ENCODE measurements at regions not wholly inside any gene's neighbourhood (a gene's known extent, or its start where the extent isn't known, plus 50 kb on each side); places are given as distances from the start of the nearest gene placed in this dataset.

DNA sequence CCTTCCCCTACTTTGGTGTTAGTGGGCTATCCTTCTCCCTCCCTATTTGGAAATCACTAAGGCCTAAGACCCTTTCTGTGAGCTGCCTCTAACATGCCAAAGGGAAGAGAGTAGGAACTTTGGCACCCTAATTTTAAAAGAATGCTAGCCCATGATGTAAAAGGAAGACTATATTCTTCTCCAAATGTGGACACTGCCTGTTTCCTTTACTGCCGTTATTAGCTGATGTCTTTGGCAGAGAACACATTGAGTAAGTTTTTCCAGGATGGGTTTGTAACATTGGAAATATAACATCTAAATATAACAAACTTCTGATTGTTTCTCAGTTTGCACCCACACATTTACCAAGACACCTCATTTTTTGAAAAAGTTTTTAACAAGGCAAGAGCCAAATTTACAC is 56.9 kb upstream of the TNKS2 start:
- no peak overlapping the region for H3K9ac ChIP-seq (ENCODE audit: low read depth, low read length)
- no peak overlapping the region for H3K4me2 ChIP-seq (ENCODE audit: low read depth, low read length)
- H3K4me3 ChIP-seq (ENCODE audit: insufficient read depth, low read depth, low read length), result no peak overlapping the region
- H4K91ac ChIP-seq (ENCODE audit: insufficient read depth, low read depth, low read length), result no peak overlapping the region
- no peak overlapping the region for H3K14ac ChIP-seq (replicated peaks; ENCODE audit: low read depth, low read length)
- no TSS peak for BruUV-seq (replicated peaks)
- no peak overlapping the region for H4K5ac ChIP-seq (ENCODE audit: low read depth, low read length)
- H3K23ac ChIP-seq (ENCODE audit: low read depth, low read length), result no peak overlapping the region
- no peak overlapping the region for H3K18ac ChIP-seq (ENCODE audit: low read depth, low read length)
- no peaks in the 10 kb centered on the region for H3K9me3 ChIP-seq (ENCODE audit: control insufficient read depth, insufficient read depth, low read length)
- H3K36me3 ChIP-seq (ENCODE audit: control insufficient read depth, insufficient read depth, low read length), result no peaks in the 10 kb centered on the region
- H3K4me1 ChIP-seq (ENCODE audit: control insufficient read depth, insufficient read depth, low read length), result no peaks in the 10 kb centered on the region
- H3K27ac ChIP-seq (ENCODE audit: insufficient read depth, low read length), result no peak overlapping the region
- CTCF ChIA-PET, result no interaction called here
- no CpG with 5 or more reads among the region's 1 CpG for WGBS, 2 experiments (ENCODE audit: extremely low coverage in 2 of 2, insufficient read length in 1 of 2)
- TF ChIP-seq, protein P1, sequence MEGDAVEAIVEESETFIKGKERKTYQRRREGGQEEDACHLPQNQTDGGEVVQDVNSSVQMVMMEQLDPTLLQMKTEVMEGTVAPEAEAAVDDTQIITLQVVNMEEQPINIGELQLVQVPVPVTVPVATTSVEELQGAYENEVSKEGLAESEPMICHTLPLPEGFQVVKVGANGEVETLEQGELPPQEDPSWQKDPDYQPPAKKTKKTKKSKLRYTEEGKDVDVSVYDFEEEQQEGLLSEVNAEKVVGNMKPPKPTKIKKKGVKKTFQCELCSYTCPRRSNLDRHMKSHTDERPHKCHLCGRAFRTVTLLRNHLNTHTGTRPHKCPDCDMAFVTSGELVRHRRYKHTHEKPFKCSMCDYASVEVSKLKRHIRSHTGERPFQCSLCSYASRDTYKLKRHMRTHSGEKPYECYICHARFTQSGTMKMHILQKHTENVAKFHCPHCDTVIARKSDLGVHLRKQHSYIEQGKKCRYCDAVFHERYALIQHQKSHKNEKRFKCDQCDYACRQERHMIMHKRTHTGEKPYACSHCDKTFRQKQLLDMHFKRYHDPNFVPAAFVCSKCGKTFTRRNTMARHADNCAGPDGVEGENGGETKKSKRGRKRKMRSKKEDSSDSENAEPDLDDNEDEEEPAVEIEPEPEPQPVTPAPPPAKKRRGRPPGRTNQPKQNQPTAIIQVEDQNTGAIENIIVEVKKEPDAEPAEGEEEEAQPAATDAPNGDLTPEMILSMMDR (conservative IDR thresholded peaks at IDR 0.05; ENCODE audit: low read depth, low read length), result no peak
- TF ChIP-seq SMC3 (IDR thresholded peaks at IDR 0.05; ENCODE audit: low read depth, low read length), result no peak
- no peak for TF ChIP-seq CHD1 (IDR thresholded peaks at IDR 0.05; ENCODE audit: low read depth, low read length)
- TF ChIP-seq RFX5 (IDR thresholded peaks at IDR 0.05; ENCODE audit: low read depth, low read length), result no peak
- TF ChIP-seq MXI1 (IDR thresholded peaks at IDR 0.05; ENCODE audit: borderline replicate concordance, low read depth, low read length), result no peak
- no peak for TF ChIP-seq MAZ (IDR thresholded peaks at IDR 0.05; ENCODE audit: borderline replicate concordance, low read depth, low read length)
- no peak for TF ChIP-seq MAFK (IDR thresholded peaks at IDR 0.05; ENCODE audit: low read depth, low read length)
- TF ChIP-seq POLR2A (IDR thresholded peaks at IDR 0.05; ENCODE audit: low read depth, low read length), result no peak
- TF ChIP-seq RCOR1 (IDR thresholded peaks at IDR 0.05; ENCODE audit: insufficient replicate concordance, low read length), result no peak
- TF ChIP-seq, protein P2, sequence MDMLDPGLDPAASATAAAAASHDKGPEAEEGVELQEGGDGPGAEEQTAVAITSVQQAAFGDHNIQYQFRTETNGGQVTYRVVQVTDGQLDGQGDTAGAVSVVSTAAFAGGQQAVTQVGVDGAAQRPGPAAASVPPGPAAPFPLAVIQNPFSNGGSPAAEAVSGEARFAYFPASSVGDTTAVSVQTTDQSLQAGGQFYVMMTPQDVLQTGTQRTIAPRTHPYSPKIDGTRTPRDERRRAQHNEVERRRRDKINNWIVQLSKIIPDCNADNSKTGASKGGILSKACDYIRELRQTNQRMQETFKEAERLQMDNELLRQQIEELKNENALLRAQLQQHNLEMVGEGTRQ (IDR thresholded peaks at IDR 0.05; ENCODE audit: low read depth, low read length), result no peak
- TF ChIP-seq, protein P3, sequence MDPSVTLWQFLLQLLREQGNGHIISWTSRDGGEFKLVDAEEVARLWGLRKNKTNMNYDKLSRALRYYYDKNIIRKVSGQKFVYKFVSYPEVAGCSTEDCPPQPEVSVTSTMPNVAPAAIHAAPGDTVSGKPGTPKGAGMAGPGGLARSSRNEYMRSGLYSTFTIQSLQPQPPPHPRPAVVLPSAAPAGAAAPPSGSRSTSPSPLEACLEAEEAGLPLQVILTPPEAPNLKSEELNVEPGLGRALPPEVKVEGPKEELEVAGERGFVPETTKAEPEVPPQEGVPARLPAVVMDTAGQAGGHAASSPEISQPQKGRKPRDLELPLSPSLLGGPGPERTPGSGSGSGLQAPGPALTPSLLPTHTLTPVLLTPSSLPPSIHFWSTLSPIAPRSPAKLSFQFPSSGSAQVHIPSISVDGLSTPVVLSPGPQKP (IDR thresholded peaks at IDR 0.05; ENCODE audit: borderline replicate concordance, low read depth, low read length), result no peak
- TF ChIP-seq FOS (IDR thresholded peaks at IDR 0.05; ENCODE audit: low read depth, low read length), result no peak
- no peak for TF ChIP-seq CEBPB (IDR thresholded peaks at IDR 0.05; ENCODE audit: low read depth, low read length)
- TF ChIP-seq RAD21 (IDR thresholded peaks at IDR 0.05; ENCODE audit: low read length), result no peak
- no peak for TF ChIP-seq BHLHE40 (IDR thresholded peaks at IDR 0.05; ENCODE audit: low read depth, low read length)
- no peak for TF ChIP-seq NFE2L2 (IDR thresholded peaks at IDR 0.05; ENCODE audit: low read depth, low read length)
- no peak overlapping the region for H3K4ac ChIP-seq (ENCODE audit: low read depth, low read length)
- no peaks in the 10 kb centered on the region for H4K20me1 ChIP-seq (ENCODE audit: insufficient read depth, low read length)
- no peak overlapping the region for H2AK9ac ChIP-seq (replicated peaks; ENCODE audit: low read depth, low read length, poor library complexity)
- intact Hi-C loops (cut with micrococcal nuclease), result no loop called here
- no peaks in the 10 kb centered on the region for H3K79me1 ChIP-seq (ENCODE audit: low read depth in 1 of 2, low read length in 2 of 2)
- H2BK15ac ChIP-seq (ENCODE audit: low read depth, low read length), result no peak overlapping the region
- no peak for ATAC-seq (ENCODE audit: low read depth)
- dilution Hi-C loops (cut with HindIII; ENCODE audit: low sequenced_read_pairs, unreplicated experiment), result no loop called here
- 0 out of 2 replicates have a peak, but pooled peaks cover 5% of the 10 kb centered on the region for H3K9me1 ChIP-seq (ENCODE audit: insufficient read depth, low read length)
- POLR2A ChIA-PET (ENCODE audit: unreplicated experiment), result no interaction called here
- DNase-seq, result no peak
- no peak overlapping the region for H2BK20ac ChIP-seq (ENCODE audit: low read depth, low read length)
- peaks cover 13% of the 10 kb centered on the region for H3K27me3 ChIP-seq (ENCODE audit: control insufficient read depth, insufficient read depth, low read length)
- no peak overlapping the region for H2AK5ac ChIP-seq (ENCODE audit: low read depth, low read length)
- in situ Hi-C loops (cut with MboI; ENCODE audit: low sequenced_read_pairs), result no loop called here
- no peak overlapping the region for H4K8ac ChIP-seq (ENCODE audit: low read depth in 2 of 2, low read length in 2 of 2)
- H2BK5ac ChIP-seq (ENCODE audit: low read depth, low read length, poor library complexity, severe bottlenecking), result no peak overlapping the region
- no peak overlapping the region for H3K56ac ChIP-seq (ENCODE audit: extremely low read depth, insufficient read depth, low read length)
- no peak overlapping the region for H2BK120ac ChIP-seq (ENCODE audit: low read depth, low read length)
- no peak overlapping the region for H2AFZ ChIP-seq (replicated peaks; ENCODE audit: low read length, poor library complexity)

Measured in IMR-90 (cell line).